ENCODE measurements at regions not wholly inside any gene's neighbourhood (a gene's known extent, or its start where the extent isn't known, plus 50 kb on each side); places are given as distances from the start of the nearest gene placed in this dataset.

DNA sequence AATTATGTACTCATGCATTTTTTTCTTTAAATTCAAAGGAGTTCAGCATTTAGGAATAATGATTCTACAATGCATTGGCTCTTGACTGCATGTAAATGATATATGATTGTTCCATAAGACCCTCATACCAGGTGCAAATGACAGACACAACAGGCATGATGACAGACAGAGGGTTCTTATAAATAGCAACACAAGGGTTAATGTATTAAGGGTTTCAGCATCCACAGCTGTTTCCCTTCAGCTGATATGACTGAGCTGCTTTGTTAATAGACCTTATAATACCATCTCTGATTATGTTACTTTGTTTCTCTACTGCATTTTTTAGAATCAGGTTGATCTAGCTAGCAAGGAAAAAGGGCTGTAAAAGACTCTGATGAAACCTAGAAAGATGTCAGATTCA, 90.8 kb upstream of the TMTC2 start:
- TF ChIP-seq POLR3G (IDR thresholded peaks at IDR 0.05; ENCODE audit: extremely low read depth, insufficient read length, insufficient replicate concordance) (no peak), ZKSCAN8 (CRISPR knock-in tag; IDR thresholded peaks at IDR 0.05) (no peak), HCFC1 (IDR thresholded peaks at IDR 0.05; ENCODE audit: low read depth, low read length) (no peak)
- TF ChIP-seq, protein P1, sequence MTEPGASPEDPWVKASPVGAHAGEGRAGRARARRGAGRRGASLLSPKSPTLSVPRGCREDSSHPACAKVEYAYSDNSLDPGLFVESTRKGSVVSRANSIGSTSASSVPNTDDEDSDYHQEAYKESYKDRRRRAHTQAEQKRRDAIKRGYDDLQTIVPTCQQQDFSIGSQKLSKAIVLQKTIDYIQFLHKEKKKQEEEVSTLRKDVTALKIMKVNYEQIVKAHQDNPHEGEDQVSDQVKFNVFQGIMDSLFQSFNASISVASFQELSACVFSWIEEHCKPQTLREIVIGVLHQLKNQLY (CRISPR knock-in tag; conservative IDR thresholded peaks at IDR 0.05) = no peak
- TF ChIP-seq, protein P2, sequence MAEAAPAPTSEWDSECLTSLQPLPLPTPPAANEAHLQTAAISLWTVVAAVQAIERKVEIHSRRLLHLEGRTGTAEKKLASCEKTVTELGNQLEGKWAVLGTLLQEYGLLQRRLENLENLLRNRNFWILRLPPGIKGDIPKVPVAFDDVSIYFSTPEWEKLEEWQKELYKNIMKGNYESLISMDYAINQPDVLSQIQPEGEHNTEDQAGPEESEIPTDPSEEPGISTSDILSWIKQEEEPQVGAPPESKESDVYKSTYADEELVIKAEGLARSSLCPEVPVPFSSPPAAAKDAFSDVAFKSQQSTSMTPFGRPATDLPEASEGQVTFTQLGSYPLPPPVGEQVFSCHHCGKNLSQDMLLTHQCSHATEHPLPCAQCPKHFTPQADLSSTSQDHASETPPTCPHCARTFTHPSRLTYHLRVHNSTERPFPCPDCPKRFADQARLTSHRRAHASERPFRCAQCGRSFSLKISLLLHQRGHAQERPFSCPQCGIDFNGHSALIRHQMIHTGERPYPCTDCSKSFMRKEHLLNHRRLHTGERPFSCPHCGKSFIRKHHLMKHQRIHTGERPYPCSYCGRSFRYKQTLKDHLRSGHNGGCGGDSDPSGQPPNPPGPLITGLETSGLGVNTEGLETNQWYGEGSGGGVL (CRISPR knock-in tag; IDR thresholded peaks at IDR 0.05) = no peak

Measured in K562 (cell line).